OCI-M2 (cell line): ENCODE measurements at regions not wholly inside any gene's neighbourhood (a gene's known extent, or its start where the extent isn't known, plus 50 kb on each side); places are given as distances from the start of the nearest gene placed in this dataset.
"Not testable (repeated sequence)": the region's sequence is repeated elsewhere in the genome, so short reads cannot be mapped to it uniquely, and the experiment has no call there.

ENCODE experiments used
- DNase-seq: peaks from one replicate; lab custom pipeline; 2025; ENCODE audit not compliant: unreplicated experiment; lab: John Stamatoyannopoulos, UW

GRCh38 chr14:106753751-106754150, 1227.4 kb downstream of the TMEM121 start:
- not testable (repeated sequence) for DNase-seq

GRCh38 chr14:106757444-106757843, 1231.1 kb downstream of the TMEM121 start:
- not testable (repeated sequence) for DNase-seq

GRCh38 chr14:106761886-106762816, 1235.8 kb downstream of the TMEM121 start:
- not testable (repeated sequence) for DNase-seq

- not testable (repeated sequence) for DNase-seq
Measured at GRCh38 chr14:106764968-106765369, 1238.6 kb downstream of the TMEM121 start.

- no peak for DNase-seq
Measured at GRCh38 chr14:106766145-106766544, 1239.8 kb downstream of the TMEM121 start.

GRCh38 chr14:106766551-106767277, 1240.3 kb downstream of the TMEM121 start:
- not testable (repeated sequence) for DNase-seq

GRCh38 chr14:106768230-106768629, 1241.8 kb downstream of the TMEM121 start:
- DNase-seq = not testable (repeated sequence)

- not testable (repeated sequence) for DNase-seq
Measured at GRCh38 chr14:106768972-106769700, 1242.8 kb downstream of the TMEM121 start.

- DNase-seq = not testable (repeated sequence)
Measured at GRCh38 chr14:106770158-106770672, 1243.8 kb downstream of the TMEM121 start.

- DNase-seq = not testable (repeated sequence)
Measured at GRCh38 chr14:106774889-106775480, 1248.6 kb downstream of the TMEM121 start.

- DNase-seq = no peak
Measured at GRCh38 chr14:106776395-106776983, 1250.1 kb downstream of the TMEM121 start.

GRCh38 chr14:106778986-106779385, 1252.6 kb downstream of the TMEM121 start:
- no peak for DNase-seq

- no peak for DNase-seq
Measured at GRCh38 chr14:106786697-106787096, 1260.3 kb downstream of the TMEM121 start.

- DNase-seq = no peak
Measured at GRCh38 chr14:106787626-106788025, 1261.2 kb downstream of the TMEM121 start.

- no peak for DNase-seq
Measured at GRCh38 chr14:106788534-106788933, 1262.2 kb downstream of the TMEM121 start.

- no peak for DNase-seq
Measured at GRCh38 chr14:106789318-106789717, 1262.9 kb downstream of the TMEM121 start.

- DNase-seq = no peak
Measured at GRCh38 chr14:106790189-106791036, 1264.0 kb downstream of the TMEM121 start.

GRCh38 chr14:106792543-106792942, 1266.2 kb downstream of the TMEM121 start:
- DNase-seq = no peak

GRCh38 chr14:106798166-106798565, 1271.8 kb downstream of the TMEM121 start:
- DNase-seq = not testable (repeated sequence)
